Tibial nerve (tissue), 4 donors: ENCODE measurements at regions not wholly inside any gene's neighbourhood (a gene's known extent, or its start where the extent isn't known, plus 50 kb on each side); places are given as distances from the start of the nearest gene placed in this dataset.

Experiments
- DNase-seq, 2 donors: peaks; one replicate each; pipeline ENCODE4 v3.0.0-alpha.2; 2019; ENCODE audit warnings: low spot score in 2 of 2
- H3K27ac ChIP-seq, 4 donors: fragments of 200-600 bp; sonication (generic) in 3 of 4; one replicate each; pipeline ENCODE4 v1.5.1; 2017 to 2019; ENCODE audit warnings: mild to moderate bottlenecking in 1 of 4
- H3K27me3 ChIP-seq, 2 donors: fragments of 200-600 bp; sonication (generic) in 1 of 2; one replicate each; pipeline versions ENCODE4 v1.5.1 to v1.6.0; 2017 to 2019
- H3K36me3 ChIP-seq, 3 donors: fragments of 200-600 bp; sonication (generic); one replicate each; pipeline ENCODE4 v1.5.1; 2018 to 2019
- H3K4me1 ChIP-seq, 4 donors: fragments of 200-600 bp; sonication (generic) in 3 of 4; one replicate each; pipeline ENCODE4 v1.5.1; 2017 to 2019
- H3K4me3 ChIP-seq, 4 donors: fragments of 200-600 bp; sonication (generic) in 3 of 4; one replicate each; pipeline ENCODE4 v1.5.1; 2017 to 2019; ENCODE audit warnings: mild to moderate bottlenecking in 1 of 4, moderate library complexity in 1 of 4
- H3K9me3 ChIP-seq, 4 donors: fragments of 200-600 bp; sonication (generic) in 3 of 4; one replicate each; pipeline ENCODE4 v1.5.1; 2017 to 2019
- CTCF ChIP-seq, 5 experiments: fragments of 200-600 bp in 3 of 5; fragments of 450-650 bp in 2 of 5; sonication (generic) in 3 of 5; IDR thresholded peaks; one replicate each; pipeline ENCODE4 v1.5.1; 2016 to 2019; ENCODE audit warnings: antibody characterized with exemption in 5 of 5, mild to moderate bottlenecking in 3 of 5, moderate library complexity in 2 of 5
- EP300 ChIP-seq, 2 donors: sonication (generic); formaldehyde crosslinking; IDR thresholded peaks; one replicate each; pipeline ENCODE4 v1.6.1; 2017; ENCODE audit warnings: antibody characterized with exemption in 2 of 2, mild to moderate bottlenecking in 1 of 2
- POLR2A ChIP-seq, 2 donors: fragments of 450-650 bp; IDR thresholded peaks; one replicate each; pipeline ENCODE4 v1.6.1; 2017; ENCODE audit warnings: antibody characterized with exemption in 2 of 2, mild to moderate bottlenecking in 2 of 2, moderate library complexity in 2 of 2
- WGBS, 2 donors: methylation state at CpG; one replicate each; pipeline ENCODE4 v1.1.5; 2018; 5-methylcytosine and 5-hydroxymethylcytosine counted together

- TF ChIP-seq POLR2A (IDR thresholded peaks at IDR 0.05), result no peak
- no peak for TF ChIP-seq EP300 (IDR thresholded peaks at IDR 0.05)
- no peak for TF ChIP-seq CTCF (IDR thresholded peaks at IDR 0.05)
- 80 to 88% methylated on average over 3 of the region's 3 CpGs for WGBS, 2 donors
- no peak for DNase-seq
These were observed 123.7 kb downstream of the S1PR1 start for GRCh38 chr1:101360506-101360905.

GRCh38 chr1:101363891-101364318, 127.1 kb downstream of the S1PR1 start:
- Histone ChIP-seq H3K9me3 (no peaks in the 10 kb centered on the region), H3K36me3 (no peaks in the 10 kb centered on the region), H3K4me3 (no peak overlapping the region), H3K27me3 (no peaks in the 10 kb centered on the region), H3K27ac (no peak overlapping the region), H3K4me1 (peaks cover 0 to 6% (median 0%) of the 10 kb centered on the region in 4 donors)
- TF ChIP-seq EP300 (IDR thresholded peaks at IDR 0.05) (no peak), POLR2A (IDR thresholded peaks at IDR 0.05) (no peak), CTCF (IDR thresholded peaks at IDR 0.05) (no peak)
- DNase-seq, result no peak

More at GRCh38 chr1:101360506-101360905, 123.7 kb downstream of the S1PR1 start:
- Histone ChIP-seq H3K4me1 (no peaks in the 10 kb centered on the region), H3K27me3 (no peaks in the 10 kb centered on the region), H3K9me3 (no peaks in the 10 kb centered on the region), H3K27ac (no peak overlapping the region), H3K36me3 (no peaks in the 10 kb centered on the region), H3K4me3 (no peak overlapping the region)

GRCh38 chr1:101364370-101365120, 127.7 kb downstream of the S1PR1 start:
- H3K9me3 ChIP-seq, result no peaks in the 10 kb centered on the region
- H3K36me3 ChIP-seq, result no peaks in the 10 kb centered on the region
- 91 to 97% methylated on average over 3 of the region's 3 CpGs for WGBS, 2 donors
- peaks cover 0 to 6% (median 0%) of the 10 kb centered on the region in 4 donors for H3K4me1 ChIP-seq
- DNase-seq, result no peak
- H3K4me3 ChIP-seq, result no peak overlapping the region
- TF ChIP-seq POLR2A (IDR thresholded peaks at IDR 0.05) (no peak), CTCF (IDR thresholded peaks at IDR 0.05) (no peak), EP300 (IDR thresholded peaks at IDR 0.05) (no peak)
- H3K27ac ChIP-seq, result no peak overlapping the region
- H3K27me3 ChIP-seq, result no peaks in the 10 kb centered on the region

- Histone ChIP-seq H3K4me3 (no peak overlapping the region), H3K4me1 (peaks cover 0 to 6% (median 0%) of the 10 kb centered on the region in 4 donors), H3K9me3 (no peaks in the 10 kb centered on the region), H3K27me3 (no peaks in the 10 kb centered on the region), H3K36me3 (no peaks in the 10 kb centered on the region), H3K27ac (no peak overlapping the region)
- 59 to 63% methylated on average over 3 of the region's 3 CpGs for WGBS, 2 donors
- no peak for DNase-seq
- TF ChIP-seq EP300 (IDR thresholded peaks at IDR 0.05) (no peak), POLR2A (IDR thresholded peaks at IDR 0.05) (no peak), CTCF (IDR thresholded peaks at IDR 0.05) (no peak)
These were observed 128.4 kb downstream of the S1PR1 start for GRCh38 chr1:101365186-101365585.

GRCh38 chr1:101365878-101366277, 129.1 kb downstream of the S1PR1 start:
- no peak overlapping the region for H3K4me3 ChIP-seq
- H3K27me3 ChIP-seq, result no peaks in the 10 kb centered on the region
- H3K9me3 ChIP-seq, result no peaks in the 10 kb centered on the region
- peaks cover 0 to 6% (median 0%) of the 10 kb centered on the region in 4 donors for H3K4me1 ChIP-seq
- TF ChIP-seq CTCF (IDR thresholded peaks at IDR 0.05) (no peak), EP300 (IDR thresholded peaks at IDR 0.05) (no peak), POLR2A (IDR thresholded peaks at IDR 0.05) (no peak)
- no peak overlapping the region for H3K27ac ChIP-seq
- DNase-seq, result no peak
- H3K36me3 ChIP-seq, result no peaks in the 10 kb centered on the region
- WGBS, 2 donors, result 47 to 54% methylated on average over 2 of the region's 2 CpGs
